Panc1 (cell line): ENCODE measurements at regions not wholly inside any gene's neighbourhood (a gene's known extent, or its start where the extent isn't known, plus 50 kb on each side); places are given as distances from the start of the nearest gene placed in this dataset.

Experiments used
- ATAC-seq: fragments of 200-7000 bp; cut with Tn5 transposase; 2 replicates; pipeline ENCODE4 v1.9.1; 2020; ENCODE audit warnings: mild to moderate bottlenecking, moderate library complexity
- BruUV-seq: library from RNA; stranded (reverse); fragments of 400-500 nt; replicated peaks from 2 replicates; lab custom pipeline; 2021; lab: Mats Ljungman, UMichigan
- CTCF ChIA-PET: fragments of 300-600 bp; sonication (Branson Sonifier 250); formaldehyde crosslinking; loops from one replicate; lab custom pipeline; 2022; ENCODE audit warnings: antibody characterized with exemption; lab: Charles Lee
- POLR2A ChIA-PET: fragments of 300-600 bp; sonication (Branson Sonifier 250); formaldehyde crosslinking; loops from one replicate; lab custom pipeline; 2022; ENCODE audit warnings: antibody characterized with exemption; lab: Charles Lee
- DNase-seq: peaks from one replicate; pipeline ENCODE4 v3.0.0-alpha.2; 2010; ENCODE audit warnings: low read depth, low spot score
- H3K27ac ChIP-seq: 2 replicates; pipeline ENCODE4 v1.5.1; 2011; ENCODE audit warnings: mild to moderate bottlenecking, low read length, inconsistent platforms
- H3K27me3 ChIP-seq: fragments of 200-500 bp; sonication (Bioruptor generic); 2 replicates; pipeline ENCODE4 v1.6.0; 2014; ENCODE audit warnings: low read length, inconsistent platforms; ENCODE audit not compliant: control insufficient read depth, insufficient read depth
- H3K36me3 ChIP-seq: fragments of 200-500 bp; sonication (Bioruptor generic); 2 replicates; pipeline ENCODE4 v1.5.1; 2014; ENCODE audit warnings: inconsistent platforms, mild to moderate bottlenecking, low read length, moderate library complexity; ENCODE audit not compliant: control insufficient read depth, insufficient read depth
- H3K4me1 ChIP-seq: 2 replicates; pipeline ENCODE4 v1.5.1; 2011; ENCODE audit warnings: inconsistent platforms, mild to moderate bottlenecking, low read length, moderate library complexity; ENCODE audit not compliant: control insufficient read depth, insufficient read depth
- H3K4me3 ChIP-seq, 2 experiments: 2 replicates each; pipeline ENCODE4 v1.5.1; 2011 to 2012; ENCODE audit warnings: low read depth in 2 of 2, low read length in 2 of 2, mild to moderate bottlenecking in 2 of 2, inconsistent platforms in 1 of 2, moderate library complexity in 1 of 2
- H3K9me3 ChIP-seq: fragments of 200-500 bp; sonication (Bioruptor generic); 2 replicates; pipeline ENCODE4 v1.5.1; 2014; ENCODE audit warnings: low read depth, mild to moderate bottlenecking, inconsistent platforms, low read length, moderate library complexity; ENCODE audit not compliant: control insufficient read depth, insufficient read depth
- CTCF ChIP-seq: fragments of 450-650 bp; IDR thresholded peaks from 2 replicates; pipeline ENCODE4 v1.5.1; 2017; ENCODE audit warnings: mild to moderate bottlenecking
- POLR2AphosphoS5 ChIP-seq: IDR thresholded peaks from 2 replicates; pipeline ENCODE4 v1.6.1; 2012; ENCODE audit warnings: mild to moderate bottlenecking, low read depth, low read length, moderate library complexity
- REST ChIP-seq, 2 experiments: IDR thresholded peaks; 2 replicates each; pipeline ENCODE4 v1.6.1; 2011 to 2012; ENCODE audit warnings: low read depth in 2 of 2, control low read depth in 1 of 2, low read length in 1 of 2, mild to moderate bottlenecking in 1 of 2, moderate library complexity in 1 of 2; ENCODE audit not compliant: insufficient read depth in 1 of 2
- SIN3A ChIP-seq: IDR thresholded peaks from 2 replicates; pipeline ENCODE4 v1.6.1; 2012; ENCODE audit warnings: low read depth, mild to moderate bottlenecking, low read length, moderate library complexity, borderline replicate concordance; ENCODE audit not compliant: insufficient read depth
- TCF7L2 ChIP-seq: IDR thresholded peaks from 2 replicates; pipeline ENCODE4 v1.6.1; 2011; ENCODE audit warnings: mild to moderate bottlenecking, low read depth, low read length, inconsistent platforms
- in situ Hi-C: cut with HindIII; loops from 2 replicates; pipeline ENCODE4 v1.10.0; 2016; ENCODE audit warnings: low sequenced_read_pairs, low pct_unique_long_range_greater_than_20kb
- intact Hi-C: fragments of 100-400 bp; cut with micrococcal nuclease; formaldehyde crosslinking; loops from one replicate; pipeline ENCODE4 v1.10.0; 2022; ENCODE audit not compliant: unreplicated experiment

DNA sequence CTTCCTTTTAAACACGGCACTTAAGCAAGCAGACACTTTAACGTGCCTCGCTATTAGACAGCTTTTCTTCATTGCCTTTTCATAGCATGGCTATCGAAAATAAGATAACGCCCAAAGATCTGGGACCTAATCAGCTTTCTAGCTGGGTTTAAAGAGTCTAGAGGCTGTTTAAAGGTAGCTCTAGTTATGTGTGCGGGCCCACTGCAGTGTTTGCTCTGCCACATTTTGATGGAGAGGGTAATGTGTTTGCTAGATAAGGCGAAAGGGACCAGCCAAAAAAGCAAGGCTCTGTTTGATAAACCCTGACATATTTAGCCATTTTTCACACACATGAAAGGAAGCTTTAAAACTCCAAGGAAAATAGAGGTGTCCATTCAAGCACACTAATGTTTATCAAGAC lies 91.6 kb downstream of the NR2F2 start:
- Histone ChIP-seq H3K27ac (no peak overlapping the region), H3K27me3 (peaks cover 36% of the 10 kb centered on the region), H3K4me3 (no peak overlapping the region), H3K36me3 (peaks cover 2% of the 10 kb centered on the region; the same call in 1 of the 2 replicates), H3K4me1 (no peaks in the 10 kb centered on the region), H3K9me3 (no peaks in the 10 kb centered on the region)
- intact Hi-C loops: no loop called here
- BruUV-seq: no TSS peak
- ATAC-seq: no peak
- no peak for TF ChIP-seq CTCF
- TF ChIP-seq SIN3A: no peak
- TF ChIP-seq TCF7L2: no peak
- TF ChIP-seq POLR2AphosphoS5: no peak
- no peak for TF ChIP-seq REST (IDR thresholded peaks at IDR 0.05; ENCODE audit: insufficient read depth in 1 of 2, low read depth in 2 of 2, low read length in 1 of 2)
- in situ Hi-C loops: no loop called here
- no peak for DNase-seq
- CTCF ChIA-PET: interaction anchor here (0.6 kb wide), 1 partner anchor 28 kb away, joined by 5 read pairs; no protein-coding TSS in a partner anchor
- POLR2A ChIA-PET: no interaction called here

DNA sequence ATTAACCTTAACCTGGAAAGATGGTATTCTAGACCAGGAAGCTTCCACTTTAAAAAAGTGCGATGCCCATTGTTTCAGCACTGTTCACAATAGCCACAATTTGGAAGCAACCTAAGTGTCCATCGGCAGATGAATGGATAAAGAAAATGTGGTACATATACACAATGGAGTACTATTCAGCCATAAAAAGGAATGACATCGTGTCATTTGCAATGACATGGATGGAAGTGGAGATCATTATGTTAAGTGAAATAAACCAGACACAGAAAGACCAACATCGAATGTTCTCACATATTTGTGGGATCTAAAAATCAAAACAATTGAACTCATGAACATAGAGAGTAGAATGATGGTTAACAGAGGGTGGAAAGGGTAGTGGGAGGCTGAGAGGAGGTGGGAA lies 94.2 kb downstream of the NR2F2 start:
- Histone ChIP-seq H3K36me3 (peaks cover 2% of the 10 kb centered on the region; the same call in 1 of the 2 replicates), H3K9me3 (no peaks in the 10 kb centered on the region), H3K4me3 (no peak overlapping the region), H3K4me1 (no peaks in the 10 kb centered on the region), H3K27me3 (peaks cover 16% of the 10 kb centered on the region), H3K27ac (no peak overlapping the region)
- intact Hi-C loops: no loop called here
- in situ Hi-C loops: no loop called here
- no peak for ATAC-seq
- no peak for TF ChIP-seq CTCF
- BruUV-seq: no TSS peak
- CTCF ChIA-PET: interaction anchor here (0.6 kb wide), 1 partner anchor 63 kb away, joined by 4 read pairs; no protein-coding TSS in a partner anchor
- POLR2A ChIA-PET: no interaction called here
- DNase-seq: no peak
